ENCODE measurements at regions not wholly inside any gene's neighbourhood (a gene's known extent, or its start where the extent isn't known, plus 50 kb on each side); places are given as distances from the start of the nearest gene placed in this dataset.

GRCh38 chr2:15731889-15732271 lies 140.2 kb downstream of the DDX1 start:
- TF ChIP-seq, protein P1, sequence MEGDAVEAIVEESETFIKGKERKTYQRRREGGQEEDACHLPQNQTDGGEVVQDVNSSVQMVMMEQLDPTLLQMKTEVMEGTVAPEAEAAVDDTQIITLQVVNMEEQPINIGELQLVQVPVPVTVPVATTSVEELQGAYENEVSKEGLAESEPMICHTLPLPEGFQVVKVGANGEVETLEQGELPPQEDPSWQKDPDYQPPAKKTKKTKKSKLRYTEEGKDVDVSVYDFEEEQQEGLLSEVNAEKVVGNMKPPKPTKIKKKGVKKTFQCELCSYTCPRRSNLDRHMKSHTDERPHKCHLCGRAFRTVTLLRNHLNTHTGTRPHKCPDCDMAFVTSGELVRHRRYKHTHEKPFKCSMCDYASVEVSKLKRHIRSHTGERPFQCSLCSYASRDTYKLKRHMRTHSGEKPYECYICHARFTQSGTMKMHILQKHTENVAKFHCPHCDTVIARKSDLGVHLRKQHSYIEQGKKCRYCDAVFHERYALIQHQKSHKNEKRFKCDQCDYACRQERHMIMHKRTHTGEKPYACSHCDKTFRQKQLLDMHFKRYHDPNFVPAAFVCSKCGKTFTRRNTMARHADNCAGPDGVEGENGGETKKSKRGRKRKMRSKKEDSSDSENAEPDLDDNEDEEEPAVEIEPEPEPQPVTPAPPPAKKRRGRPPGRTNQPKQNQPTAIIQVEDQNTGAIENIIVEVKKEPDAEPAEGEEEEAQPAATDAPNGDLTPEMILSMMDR (IDR thresholded peaks at IDR 0.05 in 4 of 5, conservative IDR thresholded peaks at IDR 0.05 in 1 of 5), result no peak
- TF ChIP-seq POLR2A (IDR thresholded peaks at IDR 0.05), result no peak
